ENCODE measurements at regions not wholly inside any gene's neighbourhood (a gene's known extent, or its start where the extent isn't known, plus 50 kb on each side); places are given as distances from the start of the nearest gene placed in this dataset.

- DNase-seq, result no peak
These were observed 484.0 kb upstream of the TGFBR2 start for GRCh38 chr3:30122359-30122758.

GRCh38 chr3:30123224-30123623, 483.2 kb upstream of the TGFBR2 start:
- no peak for DNase-seq

- DNase-seq, result no peak
These were observed 482.6 kb upstream of the TGFBR2 start for GRCh38 chr3:30123755-30124154.

GRCh38 chr3:30124435-30125370, 481.7 kb upstream of the TGFBR2 start:
- DNase-seq, result peak; percentile 56

- no peak for DNase-seq
These were observed 476.6 kb upstream of the TGFBR2 start for GRCh38 chr3:30129765-30130164.

GRCh38 chr3:30130391-30130790, 476.0 kb upstream of the TGFBR2 start:
- DNase-seq, result no peak

- DNase-seq, result no peak
These were observed 475.2 kb upstream of the TGFBR2 start for GRCh38 chr3:30131191-30131590.

GRCh38 chr3:30135190-30135589, 471.2 kb upstream of the TGFBR2 start:
- no peak for DNase-seq

- no peak for DNase-seq
These were observed 467.1 kb upstream of the TGFBR2 start for GRCh38 chr3:30139283-30139682.

- no peak for DNase-seq
These were observed 465.9 kb upstream of the TGFBR2 start for GRCh38 chr3:30140356-30141075.

GRCh38 chr3:30141178-30141581, 465.2 kb upstream of the TGFBR2 start:
- DNase-seq, result no peak

- no peak for DNase-seq
These were observed 464.5 kb upstream of the TGFBR2 start for GRCh38 chr3:30141927-30142326.

GRCh38 chr3:30142946-30143345, 463.5 kb upstream of the TGFBR2 start:
- peak; percentile 10 for DNase-seq

GRCh38 chr3:30145281-30145680, 461.1 kb upstream of the TGFBR2 start:
- peak; percentile 32 for DNase-seq

GRCh38 chr3:30146978-30147377, 459.4 kb upstream of the TGFBR2 start:
- DNase-seq, result no peak

- no peak for DNase-seq
These were observed 451.5 kb upstream of the TGFBR2 start for GRCh38 chr3:30154853-30155252.

- DNase-seq, result no peak
These were observed 450.6 kb upstream of the TGFBR2 start for GRCh38 chr3:30155755-30156154.

- DNase-seq, result no peak
These were observed 449.6 kb upstream of the TGFBR2 start for GRCh38 chr3:30156586-30157498.

GRCh38 chr3:30161375-30161774, 445.0 kb upstream of the TGFBR2 start:
- DNase-seq, result no peak

GRCh38 chr3:30162579-30162978, 443.8 kb upstream of the TGFBR2 start:
- peak; percentile 7 for DNase-seq

GRCh38 chr3:30166535-30166934, 439.9 kb upstream of the TGFBR2 start:
- DNase-seq, result no peak

GRCh38 chr3:30167541-30168011, 438.8 kb upstream of the TGFBR2 start:
- DNase-seq, result peak; percentile 1

GRCh38 chr3:30169487-30169886, 436.9 kb upstream of the TGFBR2 start:
- DNase-seq, result no peak

Data from NCI-H226 (cell line).